Activated CD4-positive, alpha-beta T cell treated with anti-CD3 and anti-CD28 coated beads, Interleukin-2, amount 50 U/mL, for 24 hours (primary cell): ENCODE measurements at regions not wholly inside any gene's neighbourhood (a gene's known extent, or its start where the extent isn't known, plus 50 kb on each side); places are given as distances from the start of the nearest gene placed in this dataset.

Experiments
- DNase-seq, 2 donors: peaks; one replicate each; pipeline ENCODE4 v3.0.0-alpha.2; 2020; ENCODE audit warnings: low read depth in 1 of 2, low spot score in 1 of 2

DNA sequence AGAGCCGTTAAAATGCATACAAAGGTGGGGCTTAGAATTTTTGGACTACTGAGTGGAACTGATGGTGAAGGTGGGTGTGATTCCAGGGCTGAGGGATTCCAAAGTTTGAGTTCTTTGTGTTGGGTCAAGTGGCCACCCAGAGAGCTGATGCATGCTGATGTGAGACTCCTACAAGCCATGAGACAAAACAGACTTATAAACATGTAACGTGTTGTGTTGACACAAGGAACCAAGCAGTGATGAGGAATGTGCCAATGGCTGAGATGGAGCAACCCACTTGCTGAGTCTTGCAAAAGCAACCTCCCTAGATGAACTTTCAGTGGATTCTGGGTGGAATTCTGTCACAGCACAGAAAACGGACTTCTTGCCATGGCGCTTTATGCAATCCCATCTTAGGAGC is 289.0 kb downstream of the TLE3 start:
- DNase-seq, result no peak

DNA sequence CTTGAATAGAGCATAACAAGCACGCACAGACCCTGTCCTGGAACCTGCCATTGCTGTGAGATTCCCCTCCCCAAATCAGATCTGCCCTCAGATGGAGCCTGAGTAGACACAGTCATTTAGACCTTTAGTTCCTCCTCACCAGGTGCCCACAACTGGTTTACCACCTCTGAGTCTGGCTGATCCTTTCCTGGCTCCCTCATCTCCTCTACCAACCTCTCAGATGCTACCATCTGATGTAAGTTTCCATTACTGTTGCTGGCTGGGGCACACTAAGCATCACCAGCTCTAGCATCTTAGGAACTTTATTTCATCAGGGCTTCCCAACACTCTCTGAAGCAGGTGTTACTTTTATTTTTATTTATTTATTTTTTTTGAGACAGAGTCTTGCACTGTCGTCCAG is 288.3 kb downstream of the TLE3 start:
- no peak for DNase-seq

DNA sequence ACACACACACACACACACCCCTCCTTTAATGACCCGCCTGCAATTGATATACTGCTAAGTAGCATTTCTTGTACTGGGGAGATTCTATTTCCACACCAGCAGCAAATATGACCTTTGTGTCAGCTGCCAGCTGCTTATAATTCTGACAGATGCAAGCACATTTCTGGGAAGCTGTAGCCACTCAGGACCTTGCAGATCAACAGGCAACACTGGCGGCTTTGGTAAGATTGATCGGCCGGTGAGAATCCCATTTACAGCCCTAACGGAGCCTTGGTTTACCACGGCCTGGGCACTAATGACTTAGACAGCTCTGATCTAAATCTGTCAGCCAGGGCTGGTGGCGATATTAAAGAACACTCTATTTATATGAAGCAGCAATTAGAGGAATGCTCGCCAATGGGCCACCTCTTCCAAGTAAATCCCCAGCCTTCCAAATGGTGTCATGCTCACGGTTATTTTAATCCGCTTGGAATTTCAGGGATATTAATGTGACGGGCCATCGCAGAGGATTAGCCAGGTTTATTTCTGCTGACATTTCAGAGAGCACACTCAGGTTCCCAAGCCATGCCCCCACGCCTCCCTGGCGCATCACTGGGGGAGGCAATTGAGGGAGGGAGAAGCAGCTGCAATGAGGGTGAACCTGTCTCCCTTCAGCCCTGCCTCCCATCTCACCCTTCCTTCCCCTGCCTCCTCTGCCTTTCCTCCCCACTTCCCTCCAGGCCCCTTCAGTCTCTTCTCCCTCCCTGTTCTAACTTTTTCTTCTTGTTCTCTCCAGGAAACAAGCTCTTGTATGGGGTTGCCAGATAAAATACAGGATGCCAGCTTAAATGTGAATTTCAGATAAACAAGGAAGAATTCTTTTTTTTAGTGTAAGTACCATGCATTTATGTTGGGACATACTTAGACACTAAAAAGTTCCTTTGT is 287.0 kb downstream of the TLE3 start:
- DNase-seq, result no peak

DNA sequence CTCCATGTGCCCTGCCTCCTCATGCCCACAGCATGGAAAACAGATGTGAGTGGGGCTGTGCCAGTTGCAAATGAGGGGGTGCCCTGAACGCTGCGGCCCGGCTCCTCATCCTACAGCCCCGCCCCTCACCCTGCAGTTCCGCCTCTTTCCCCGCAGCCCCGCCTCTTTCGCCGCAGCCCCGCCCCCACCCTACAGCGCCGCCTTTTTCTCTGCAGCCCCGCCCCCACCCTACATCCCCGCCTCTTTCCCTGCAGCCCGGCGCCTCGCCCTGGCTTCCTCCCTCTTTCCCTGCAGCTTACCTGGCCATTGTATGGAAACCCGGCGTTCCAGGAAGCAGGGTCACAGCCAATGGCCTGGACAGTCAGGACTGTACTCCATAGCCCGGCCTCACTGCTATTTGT is 284.9 kb downstream of the TLE3 start:
- no peak for DNase-seq

DNA sequence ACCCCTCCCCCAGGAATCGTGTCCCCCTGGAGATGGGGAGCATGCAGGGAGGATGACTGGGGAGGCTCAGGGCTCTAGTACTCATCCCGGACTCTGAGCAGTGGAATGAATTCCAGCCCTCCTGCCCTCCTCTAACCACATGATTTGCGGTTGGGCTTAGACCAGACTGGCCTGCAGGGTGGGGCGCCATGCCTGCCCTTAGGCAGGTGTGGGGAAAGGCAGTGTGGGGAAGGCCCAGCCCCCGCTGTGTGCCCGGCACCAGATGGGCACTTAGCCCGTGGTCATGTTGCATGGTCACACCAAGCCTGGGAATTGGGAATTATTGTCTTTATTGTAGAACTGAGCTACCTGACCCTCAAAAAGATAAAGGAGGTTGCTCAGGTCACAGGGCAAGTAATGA is 283.8 kb downstream of the TLE3 start:
- DNase-seq, result no peak

DNA sequence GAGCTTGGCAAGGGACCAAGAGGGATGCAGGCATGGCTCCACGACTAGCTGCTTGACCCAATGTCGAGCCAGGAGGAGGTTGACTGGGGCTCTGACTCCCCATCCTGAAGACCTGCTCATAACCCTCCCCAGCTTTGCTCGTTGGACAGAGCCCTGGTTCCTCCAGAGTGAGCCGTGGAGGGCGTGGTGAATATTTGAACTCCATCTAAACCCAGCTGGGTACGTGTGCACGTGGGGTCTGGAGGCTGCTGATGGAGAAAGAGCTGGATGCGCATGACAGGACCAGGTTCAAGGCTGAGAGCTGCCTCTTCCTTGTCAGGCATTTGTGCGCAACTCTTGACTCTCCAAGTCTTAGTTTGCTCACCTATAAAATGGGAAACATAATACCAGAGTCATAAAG is 282.8 kb downstream of the TLE3 start:
- DNase-seq, result no peak

DNA sequence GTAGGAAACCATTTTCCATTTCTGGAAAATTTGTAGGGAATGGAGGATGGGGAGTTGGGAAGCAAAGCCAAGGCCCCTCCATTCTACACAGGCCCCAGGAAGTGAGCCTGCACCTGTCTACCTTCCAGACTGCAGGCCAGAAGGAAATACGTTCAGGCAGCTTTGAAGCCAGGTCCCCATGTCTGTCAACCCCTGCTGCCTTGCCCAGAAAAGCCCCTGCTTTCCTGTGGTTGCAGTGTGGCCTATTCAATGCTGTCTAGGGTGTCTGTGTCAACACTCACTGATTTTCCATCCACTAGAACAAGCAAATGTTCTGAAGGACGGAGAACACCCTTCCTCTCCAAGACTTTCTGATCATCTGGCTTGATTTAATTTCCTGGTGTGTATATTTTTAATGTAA is 281.9 kb downstream of the TLE3 start:
- DNase-seq, result no peak

DNA sequence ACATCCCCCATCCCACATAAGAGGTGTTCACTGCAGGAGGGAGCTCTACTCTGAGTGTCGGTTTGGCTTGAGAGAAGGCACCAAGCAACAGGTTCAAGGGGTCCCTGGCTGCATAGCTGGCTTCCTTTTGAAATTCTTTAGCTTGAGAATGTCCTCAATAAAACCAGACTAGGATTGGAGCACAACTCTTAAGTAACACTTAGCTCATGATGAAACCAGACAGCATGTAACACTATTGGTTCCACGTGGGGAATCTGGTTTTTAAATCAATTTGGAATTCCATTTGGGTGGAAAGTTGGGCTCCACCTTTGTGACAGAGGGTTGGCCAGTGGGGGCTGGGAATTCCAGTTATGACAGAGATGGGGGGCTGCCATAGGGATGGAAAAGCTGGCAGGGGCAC is 281.2 kb downstream of the TLE3 start:
- DNase-seq, result no peak

DNA sequence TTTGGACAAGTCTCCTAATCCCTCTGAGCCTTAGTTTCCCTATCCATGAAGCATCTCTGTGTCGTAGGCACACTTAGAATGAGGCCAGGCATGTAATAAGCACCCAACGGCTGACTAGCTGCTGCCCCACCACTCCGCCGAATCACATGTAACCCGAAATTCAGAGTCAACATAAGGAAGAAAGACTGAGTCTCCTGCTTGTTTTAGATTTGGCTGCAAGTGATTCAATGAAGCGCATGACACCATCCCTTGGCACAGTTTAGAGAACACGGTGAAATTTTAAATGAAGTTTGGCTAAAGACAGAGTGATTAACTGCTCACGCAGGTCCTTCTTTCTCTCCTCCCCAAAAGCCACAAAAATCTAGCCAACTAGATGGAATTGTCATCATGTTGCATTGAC is 279.2 kb downstream of the TLE3 start:
- DNase-seq, result no peak

DNA sequence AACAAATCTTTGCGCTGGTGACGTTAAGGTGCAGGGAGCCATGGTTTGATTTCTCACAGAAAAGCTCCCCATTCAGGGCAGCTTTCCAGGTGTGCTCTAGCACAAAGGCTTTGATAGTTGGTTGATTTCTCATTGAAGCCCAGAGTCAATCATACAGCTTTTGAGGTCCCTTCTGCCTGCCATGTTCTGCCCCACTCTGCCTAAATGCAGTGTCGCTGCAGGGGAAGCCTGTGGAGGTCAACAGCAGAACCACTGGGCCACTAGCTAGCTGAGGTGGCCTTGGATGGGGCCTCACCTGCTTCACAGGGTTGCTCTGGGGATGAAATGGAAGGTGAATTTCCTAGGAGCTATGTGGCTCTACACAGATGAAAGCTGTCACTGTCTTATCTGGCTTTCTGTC is 278.3 kb downstream of the TLE3 start:
- DNase-seq, result no peak

DNA sequence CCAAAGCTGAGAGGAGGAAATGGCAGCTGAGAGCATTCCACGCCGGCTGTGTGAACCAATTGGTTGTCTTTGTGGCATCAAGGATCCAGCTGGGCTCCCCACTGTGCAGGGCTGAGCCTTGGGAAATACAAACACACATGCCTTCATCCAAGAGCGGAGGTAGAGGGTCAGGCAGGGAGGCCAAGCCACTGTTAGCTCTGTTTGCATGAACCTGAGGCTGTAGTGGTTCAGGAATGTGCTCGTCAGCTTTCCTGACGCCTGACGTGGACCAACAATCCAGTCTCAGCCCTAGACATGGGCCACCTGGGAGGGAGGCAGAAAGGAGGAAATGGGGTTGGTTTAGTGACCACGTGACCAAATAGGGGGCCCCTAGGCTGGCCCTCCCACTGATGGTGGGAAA is 276.9 kb downstream of the TLE3 start:
- DNase-seq, result no peak

DNA sequence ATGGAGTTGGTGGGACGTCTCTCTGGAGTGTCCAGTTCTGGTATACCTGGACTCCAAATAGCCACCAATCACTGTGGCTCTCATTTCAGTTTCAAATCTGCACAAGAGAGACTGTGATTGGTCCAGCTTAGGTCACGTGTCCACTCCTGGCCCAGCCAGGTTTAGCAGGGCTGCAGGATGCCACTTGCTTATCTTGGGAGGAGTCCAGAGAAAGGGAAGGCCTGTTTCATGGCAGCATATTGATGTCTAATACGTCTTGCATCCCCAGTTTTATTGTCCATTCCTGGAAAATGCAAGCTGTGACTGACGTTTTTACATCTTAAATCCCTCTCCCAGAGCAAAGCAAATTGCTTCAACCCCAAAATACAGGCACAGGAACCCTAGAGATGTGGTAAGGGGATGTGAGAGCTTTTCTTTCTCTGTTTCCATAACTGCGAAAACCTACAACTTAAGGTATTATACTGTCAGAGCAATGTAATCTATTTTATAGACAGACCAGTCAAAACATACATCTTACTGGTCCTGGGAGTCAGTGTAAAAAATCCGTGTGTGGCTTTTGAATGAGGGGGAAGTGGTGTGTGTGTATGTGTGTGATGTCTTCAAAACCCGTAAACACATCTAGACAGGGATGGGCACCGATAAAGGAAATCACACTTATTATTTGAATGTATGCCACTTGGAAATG is 274.4 kb downstream of the TLE3 start:
- no peak for DNase-seq

DNA sequence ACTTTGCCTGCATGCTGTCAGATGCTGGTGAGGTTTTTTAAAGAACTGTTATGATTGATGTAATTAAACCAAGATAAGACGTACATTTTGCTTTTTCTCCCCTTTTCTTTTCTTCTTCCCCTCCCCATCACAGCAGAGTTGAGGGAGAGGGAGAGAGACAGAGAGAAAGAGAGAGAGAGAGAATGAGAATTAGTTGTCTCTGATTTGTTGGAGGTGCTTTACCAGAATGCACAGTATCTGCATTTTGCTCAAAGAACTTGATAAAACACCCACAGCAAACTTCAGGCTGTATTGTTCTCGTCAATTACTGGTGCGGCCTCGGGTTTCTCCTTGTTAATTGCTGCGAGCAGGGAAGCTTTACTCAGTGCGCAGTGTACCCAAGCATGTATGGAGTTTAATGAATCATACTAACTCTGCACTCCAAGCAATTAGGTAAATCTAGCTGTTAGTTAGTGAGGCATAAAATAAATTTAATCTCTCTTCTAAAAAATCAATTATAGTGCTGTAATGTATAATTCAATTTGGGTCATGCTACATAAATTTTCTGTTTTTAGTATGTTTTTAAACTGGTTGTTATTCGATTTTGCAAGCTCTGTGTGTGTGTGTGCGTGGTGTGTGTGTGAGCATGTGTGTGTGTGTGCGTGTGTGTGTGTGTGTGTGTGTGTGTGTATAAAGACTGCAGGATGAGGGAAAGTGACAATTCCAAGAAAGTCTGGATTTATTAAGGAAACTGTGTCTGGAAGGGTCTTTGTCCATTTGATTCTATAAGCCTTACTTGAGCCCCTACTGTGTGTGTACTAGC is 273.4 kb downstream of the TLE3 start:
- DNase-seq, result no peak

DNA sequence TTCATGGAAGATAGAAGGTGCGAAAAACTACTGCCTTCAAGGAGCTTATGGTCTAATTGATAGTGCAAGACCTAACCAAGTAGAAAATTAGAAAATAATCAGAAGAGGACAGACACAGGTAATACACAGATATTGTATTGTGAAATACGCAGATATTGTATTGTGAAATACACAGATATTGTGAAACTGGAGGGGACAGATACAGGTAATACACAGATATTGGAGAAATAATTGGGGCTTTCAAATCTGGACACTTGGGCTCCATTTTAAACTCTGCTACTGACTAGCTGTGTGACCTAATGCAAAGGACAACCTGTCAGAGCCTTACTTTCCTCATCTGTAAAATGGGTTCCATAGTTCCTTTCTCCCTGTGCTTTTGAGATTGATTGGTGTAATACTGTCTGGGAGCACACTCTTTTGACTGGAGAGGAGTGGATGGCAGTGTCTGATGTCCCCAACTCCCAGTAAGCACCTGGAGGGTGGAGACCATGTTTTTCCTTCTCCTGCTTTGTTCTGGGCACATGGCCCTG is 272.8 kb downstream of the TLE3 start:
- no peak for DNase-seq

DNA sequence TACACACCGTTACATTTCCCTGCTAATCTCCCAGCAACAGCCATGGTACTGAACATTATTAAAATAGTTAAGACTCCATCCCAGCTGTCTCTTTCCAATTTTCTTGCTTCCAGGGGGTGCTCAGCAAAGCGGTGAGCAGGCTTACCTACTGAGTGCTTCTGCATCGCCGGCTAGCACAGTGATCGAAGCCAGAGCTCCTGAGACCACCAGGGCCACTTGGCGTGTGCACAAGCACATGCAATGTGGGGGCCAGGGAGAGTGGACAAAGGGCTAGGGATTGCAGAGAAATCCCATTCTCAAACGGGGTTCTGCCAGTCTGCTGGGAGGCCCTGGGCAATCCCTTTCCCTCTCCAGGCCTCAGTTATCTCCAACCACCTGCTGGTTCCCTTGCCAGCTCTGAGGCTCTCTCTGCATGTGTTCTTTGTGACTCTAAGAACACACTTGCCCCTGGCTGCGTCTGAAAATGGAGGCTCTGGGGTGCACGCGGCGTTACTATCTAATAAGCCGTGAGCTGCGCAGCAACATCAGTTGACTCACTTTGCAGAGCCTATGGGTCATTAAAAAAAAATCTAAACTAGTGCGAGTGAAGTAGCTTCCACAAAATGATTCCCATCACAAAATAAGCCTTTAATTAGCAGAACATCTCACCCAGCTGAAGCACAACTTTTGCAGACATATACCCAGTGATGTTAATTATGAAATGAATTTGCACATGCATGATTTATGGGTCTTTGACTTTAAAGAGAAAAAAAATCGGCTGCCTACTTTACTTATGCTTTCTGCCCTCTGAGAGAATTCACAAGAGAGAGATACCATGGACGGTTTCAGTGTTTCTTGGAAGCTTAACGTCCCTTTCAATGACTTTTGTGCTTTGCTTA is 271.5 kb downstream of the TLE3 start:
- no peak for DNase-seq

DNA sequence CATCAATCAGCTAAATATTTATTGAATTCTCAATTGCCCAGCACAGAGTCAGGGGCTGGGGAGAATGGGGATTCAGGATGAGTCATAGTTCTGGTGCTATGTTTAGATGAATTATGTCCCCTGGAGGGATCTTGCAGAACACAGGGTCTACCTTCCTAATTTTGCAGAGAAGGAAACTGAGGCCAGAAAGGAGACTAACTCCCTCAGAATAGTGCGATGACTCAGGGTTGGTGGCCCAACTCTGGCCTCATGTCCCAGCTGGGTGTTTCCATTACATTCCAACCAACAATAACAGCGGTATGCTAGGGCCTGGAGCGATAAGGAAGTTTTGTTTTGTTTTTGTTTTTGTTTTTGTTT is 270.9 kb downstream of the TLE3 start:
- no peak for DNase-seq

DNA sequence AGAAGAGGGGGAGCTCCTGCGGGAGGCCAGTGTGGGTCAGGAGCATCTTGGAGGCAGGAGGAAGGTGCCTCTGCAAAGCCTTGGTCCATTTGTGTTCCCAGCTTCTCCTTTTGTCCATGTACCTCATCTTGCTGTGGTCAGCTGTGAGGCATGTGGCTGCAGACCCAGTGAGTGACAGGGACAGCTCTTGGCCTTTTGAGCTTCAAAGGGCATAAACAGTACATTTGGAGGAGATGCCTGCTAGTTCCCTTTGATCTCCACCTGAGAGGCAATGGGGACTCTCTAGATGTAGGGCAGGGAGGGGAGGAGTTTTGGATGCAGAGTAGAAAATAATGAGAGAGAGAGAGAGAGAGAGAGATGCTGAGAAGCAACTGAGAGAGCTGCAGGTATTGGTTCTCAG is 270.0 kb downstream of the TLE3 start:
- DNase-seq, result no peak

DNA sequence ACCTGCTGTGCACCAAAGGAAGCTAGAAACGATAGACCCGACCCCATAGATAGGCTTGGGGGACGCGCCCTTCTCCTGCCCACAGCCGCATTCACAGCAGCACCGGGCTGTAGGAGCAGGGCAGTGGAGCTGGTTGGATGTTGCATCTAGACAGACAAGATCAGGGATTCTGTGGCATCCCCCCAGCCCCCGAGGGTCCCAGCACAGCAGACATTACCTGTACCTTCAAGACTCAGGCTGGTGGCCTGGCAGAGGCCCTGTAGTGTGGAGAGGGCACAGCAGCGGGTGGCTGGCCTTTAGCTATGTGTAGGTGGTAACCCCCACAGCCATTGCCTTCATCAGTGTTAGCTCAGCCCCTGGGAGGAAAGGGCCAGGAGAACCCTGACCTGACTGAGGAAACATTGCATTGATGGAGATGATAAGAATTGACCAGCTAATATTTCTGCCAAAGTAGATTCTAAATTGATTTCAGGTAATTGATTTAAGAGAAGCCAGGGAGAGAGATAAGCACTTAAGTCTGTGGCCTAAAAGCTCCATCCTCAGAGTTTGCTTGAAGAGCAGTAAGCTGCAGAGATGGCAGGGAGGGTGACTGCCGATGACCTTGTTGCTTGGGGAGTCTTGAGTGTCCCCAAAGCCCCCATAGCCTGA is 269.4 kb downstream of the TLE3 start:
- DNase-seq, result no peak

DNA sequence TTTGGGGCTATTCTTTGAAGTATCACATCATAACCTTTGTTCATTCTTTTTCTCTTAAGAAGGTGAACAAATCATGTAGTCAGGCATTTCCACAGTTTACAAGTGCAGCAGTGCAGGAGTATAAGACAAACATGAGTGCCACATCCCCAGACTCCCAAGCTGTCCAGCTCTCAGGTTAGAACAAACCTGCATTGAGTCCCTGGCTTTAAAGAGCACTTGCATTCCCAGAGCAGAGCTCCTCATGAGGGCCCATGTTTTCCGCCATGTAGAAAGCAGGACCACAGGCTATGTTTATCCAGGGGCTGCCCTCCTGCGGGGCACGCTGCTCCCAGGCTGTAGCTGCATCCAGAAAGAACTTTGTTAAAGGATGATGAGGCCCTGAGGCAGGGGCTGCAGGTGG is 267.7 kb downstream of the TLE3 start:
- no peak for DNase-seq

DNA sequence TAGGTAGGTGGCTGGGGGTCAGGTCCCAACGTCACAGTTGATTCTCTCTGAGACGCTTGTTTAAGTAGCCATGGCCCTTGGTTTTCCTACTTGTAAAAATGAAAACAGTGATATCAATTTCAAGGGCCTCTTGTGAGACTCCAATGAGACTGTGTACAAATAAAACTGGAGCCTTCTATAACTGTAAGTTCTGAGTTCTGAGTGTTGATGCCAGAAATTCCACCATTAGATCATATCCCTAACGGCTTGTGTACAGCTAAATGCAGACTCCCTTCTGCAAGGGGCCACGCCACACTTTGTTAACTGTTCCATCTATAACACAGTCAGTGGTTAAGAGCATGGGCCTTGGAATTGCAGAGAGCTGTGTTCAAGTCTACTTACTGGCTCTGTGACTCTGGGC is 267.3 kb downstream of the TLE3 start:
- no peak for DNase-seq
